GM18867 (cell line): ENCODE measurements at regions not wholly inside any gene's neighbourhood (a gene's known extent, or its start where the extent isn't known, plus 50 kb on each side); places are given as distances from the start of the nearest gene placed in this dataset.
"Not testable (repeated sequence)": the region's sequence is repeated elsewhere in the genome, so short reads cannot be mapped to it uniquely, and the experiment has no call there.

ENCODE experiments used
- ATAC-seq: cut with Tn5 transposase; IDR thresholded peaks from one replicate; pipeline ENCODE4 v1.9.1; 2021; ENCODE audit warnings: mild to moderate bottlenecking, moderate library complexity; ENCODE audit not compliant: unreplicated experiment

GRCh38 chr10:108064746-108065260, 900.3 kb upstream of the SORCS1 start:
- no peak for ATAC-seq

GRCh38 chr10:108060246-108060645, 895.7 kb upstream of the SORCS1 start:
- ATAC-seq, result no peak

GRCh38 chr10:108055506-108055905, 891.0 kb upstream of the SORCS1 start:
- ATAC-seq, result no peak

GRCh38 chr10:108052981-108053380, 888.5 kb upstream of the SORCS1 start:
- ATAC-seq, result peak; percentile 41

- no peak for ATAC-seq
Observed at GRCh38 chr10:108051218-108051617, 886.7 kb upstream of the SORCS1 start.

GRCh38 chr10:108050626-108051025, 886.1 kb upstream of the SORCS1 start:
- ATAC-seq, result peak; percentile 41

GRCh38 chr10:108049668-108050067, 885.2 kb upstream of the SORCS1 start:
- no peak for ATAC-seq

- ATAC-seq, result no peak
Observed at GRCh38 chr10:108048898-108049297, 884.4 kb upstream of the SORCS1 start.

GRCh38 chr10:108039821-108040584, 875.5 kb upstream of the SORCS1 start:
- peak; percentile 40 for ATAC-seq

- ATAC-seq, result no peak
Observed at GRCh38 chr10:108037061-108037460, 872.6 kb upstream of the SORCS1 start.

- ATAC-seq, result no peak
Observed at GRCh38 chr10:108036265-108036664, 871.8 kb upstream of the SORCS1 start.

GRCh38 chr10:108034829-108035228, 870.3 kb upstream of the SORCS1 start:
- no peak for ATAC-seq

GRCh38 chr10:108033518-108033917, 869.0 kb upstream of the SORCS1 start:
- ATAC-seq, result not testable (repeated sequence)

- peak; percentile 54 for ATAC-seq
Observed at GRCh38 chr10:108031505-108031904, 867.0 kb upstream of the SORCS1 start.

- peak; percentile 95 for ATAC-seq
Observed at GRCh38 chr10:108014902-108015177, 850.3 kb upstream of the SORCS1 start.

GRCh38 chr10:108014145-108014901, 849.8 kb upstream of the SORCS1 start:
- ATAC-seq, result peak; percentile 84

GRCh38 chr10:108005627-108006026, 841.1 kb upstream of the SORCS1 start:
- ATAC-seq, result peak; percentile 42

- peak; percentile 42 for ATAC-seq
Observed at GRCh38 chr10:108003576-108003975, 839.1 kb upstream of the SORCS1 start.

GRCh38 chr10:108003061-108003460, 838.6 kb upstream of the SORCS1 start:
- ATAC-seq, result peak; percentile 60

GRCh38 chr10:108000365-108000764, 835.9 kb upstream of the SORCS1 start:
- no peak for ATAC-seq

- peak; percentile 83 for ATAC-seq
Observed at GRCh38 chr10:107994621-107995270, 830.2 kb upstream of the SORCS1 start.

- no peak for ATAC-seq
Observed at GRCh38 chr10:107986571-107986970, 822.1 kb upstream of the SORCS1 start.
